ENCODE measurements at regions not wholly inside any gene's neighbourhood (a gene's known extent, or its start where the extent isn't known, plus 50 kb on each side); places are given as distances from the start of the nearest gene placed in this dataset.
"Not testable (repeated sequence)": the region's sequence is repeated elsewhere in the genome, so short reads cannot be mapped to it uniquely, and the experiment has no call there.

DNA sequence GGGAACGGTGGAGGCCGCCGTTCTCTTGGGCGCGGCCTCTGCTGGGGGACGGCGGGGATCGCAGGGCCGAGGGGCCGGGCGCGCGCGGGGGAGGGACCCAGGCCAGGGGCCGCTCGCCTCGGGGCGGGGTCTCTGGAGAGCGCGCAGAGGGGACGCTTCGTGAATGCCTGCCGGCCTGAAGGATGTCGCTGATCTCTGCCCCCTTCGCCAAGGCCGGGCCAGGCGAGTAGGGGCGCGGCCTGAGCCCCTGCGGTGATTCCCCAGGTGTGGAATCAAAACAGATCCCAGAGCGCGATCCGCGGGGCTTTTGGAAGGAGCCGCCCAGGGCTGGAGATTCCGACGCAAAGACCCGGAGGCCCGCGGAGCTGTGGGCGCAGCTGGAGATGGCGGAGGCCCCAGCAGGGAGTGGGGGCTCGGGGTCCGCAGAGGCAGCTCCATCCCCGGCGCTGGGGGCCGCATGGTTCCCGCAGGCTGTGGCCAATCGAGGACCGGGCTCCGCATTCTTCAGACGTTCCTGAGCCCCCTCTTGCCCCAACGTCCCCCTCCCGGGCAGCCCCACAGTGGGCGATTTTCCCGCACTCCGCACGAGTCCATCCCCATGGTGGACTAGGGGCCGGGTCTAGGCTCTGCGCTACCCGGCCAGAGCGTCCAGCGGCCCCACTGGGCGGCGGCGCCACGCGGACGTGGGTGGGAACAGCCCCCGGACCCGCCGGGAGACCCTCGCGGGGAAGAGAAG lies 166.0 kb downstream of the ACTR3B start:
- intact Hi-C loops (cut with micrococcal nuclease; ENCODE audit: unreplicated experiment) = no loop called here
- Histone ChIP-seq H2AFZ (ENCODE audit: low read length) (no peak overlapping the region), H3K36me3 (ENCODE audit: insufficient read depth, low read length) (no peaks in the 10 kb centered on the region), H3K27ac (ENCODE audit: low read depth, low read length, poor library complexity, severe bottlenecking) (no peak overlapping the region), H3K4me3 (ENCODE audit: low read depth, low read length, poor library complexity, severe bottlenecking) (no peak overlapping the region), H3K4me1 (ENCODE audit: insufficient read depth, low read length, poor library complexity, severe bottlenecking) (no peaks in the 10 kb centered on the region), H4K20me1 (ENCODE audit: insufficient read depth, low read length) (no peaks in the 10 kb centered on the region), H3K79me2 (ENCODE audit: insufficient read depth, low read depth, low read length) (no peaks in the 10 kb centered on the region), H3K4me2 (ENCODE audit: low read length) (no peak overlapping the region), H3K9me2 (ENCODE audit: insufficient read depth, low read length) (no peaks in the 10 kb centered on the region), H3K9me3 (ENCODE audit: low read length) (no peaks in the 10 kb centered on the region)
- BruUV-seq (replicated peaks) = no TSS peak
- no peak for DNase-seq (ENCODE audit: low spot score)
- TF ChIP-seq, protein P1, sequence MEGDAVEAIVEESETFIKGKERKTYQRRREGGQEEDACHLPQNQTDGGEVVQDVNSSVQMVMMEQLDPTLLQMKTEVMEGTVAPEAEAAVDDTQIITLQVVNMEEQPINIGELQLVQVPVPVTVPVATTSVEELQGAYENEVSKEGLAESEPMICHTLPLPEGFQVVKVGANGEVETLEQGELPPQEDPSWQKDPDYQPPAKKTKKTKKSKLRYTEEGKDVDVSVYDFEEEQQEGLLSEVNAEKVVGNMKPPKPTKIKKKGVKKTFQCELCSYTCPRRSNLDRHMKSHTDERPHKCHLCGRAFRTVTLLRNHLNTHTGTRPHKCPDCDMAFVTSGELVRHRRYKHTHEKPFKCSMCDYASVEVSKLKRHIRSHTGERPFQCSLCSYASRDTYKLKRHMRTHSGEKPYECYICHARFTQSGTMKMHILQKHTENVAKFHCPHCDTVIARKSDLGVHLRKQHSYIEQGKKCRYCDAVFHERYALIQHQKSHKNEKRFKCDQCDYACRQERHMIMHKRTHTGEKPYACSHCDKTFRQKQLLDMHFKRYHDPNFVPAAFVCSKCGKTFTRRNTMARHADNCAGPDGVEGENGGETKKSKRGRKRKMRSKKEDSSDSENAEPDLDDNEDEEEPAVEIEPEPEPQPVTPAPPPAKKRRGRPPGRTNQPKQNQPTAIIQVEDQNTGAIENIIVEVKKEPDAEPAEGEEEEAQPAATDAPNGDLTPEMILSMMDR (conservative IDR thresholded peaks at IDR 0.05; ENCODE audit: low read length) = no peak
- TF ChIP-seq EZH2phosphoT487 (IDR thresholded peaks at IDR 0.05; ENCODE audit: borderline replicate concordance, low read depth, low read length) = no peak
- ChIA-PET CTCF (ENCODE audit: unreplicated experiment) (no interaction called here), POLR2A (no interaction called here)

DNA sequence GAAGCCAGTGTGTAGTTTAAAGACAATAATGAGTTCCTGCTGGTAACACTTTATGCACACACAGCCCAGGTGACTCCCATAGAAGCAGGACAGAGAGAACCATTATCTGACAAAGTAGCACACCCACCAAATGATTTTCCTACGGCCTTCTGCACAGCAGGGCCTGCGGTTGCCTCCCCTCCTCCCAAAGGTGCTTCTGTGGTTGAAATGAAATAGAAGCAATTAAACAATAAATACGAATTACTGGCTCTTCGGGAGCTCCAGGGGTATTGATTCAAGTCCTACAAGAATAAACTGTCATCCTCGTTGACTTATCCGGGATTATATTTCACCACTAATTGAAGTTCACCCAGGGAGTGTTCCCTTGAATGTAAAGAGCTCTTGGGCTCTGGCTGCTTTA lies 172.1 kb downstream of the ACTR3B start:
- TF ChIP-seq, protein P1 (conservative IDR thresholded peaks at IDR 0.05; ENCODE audit: low read length) = no peak
- TF ChIP-seq EZH2phosphoT487 (IDR thresholded peaks at IDR 0.05; ENCODE audit: borderline replicate concordance, low read depth, low read length) = no peak
- Histone ChIP-seq H4K20me1 (ENCODE audit: insufficient read depth, low read length) (no peaks in the 10 kb centered on the region), H3K27ac (ENCODE audit: low read depth, low read length, poor library complexity, severe bottlenecking) (no peak overlapping the region), H3K4me2 (ENCODE audit: low read length) (no peak overlapping the region), H3K9me3 (ENCODE audit: low read length) (no peaks in the 10 kb centered on the region), H3K4me3 (ENCODE audit: low read depth, low read length, poor library complexity, severe bottlenecking) (no peak overlapping the region), H2AFZ (ENCODE audit: low read length) (no peak overlapping the region), H3K4me1 (ENCODE audit: insufficient read depth, low read length, poor library complexity, severe bottlenecking) (no peaks in the 10 kb centered on the region), H3K36me3 (ENCODE audit: insufficient read depth, low read length) (no peaks in the 10 kb centered on the region), H3K79me2 (ENCODE audit: insufficient read depth, low read depth, low read length) (no peaks in the 10 kb centered on the region), H3K9me2 (ENCODE audit: insufficient read depth, low read length) (no peaks in the 10 kb centered on the region)
- CTCF ChIA-PET (ENCODE audit: unreplicated experiment) = no interaction called here
- no TSS peak for BruUV-seq (replicated peaks)
- intact Hi-C loops (cut with micrococcal nuclease; ENCODE audit: unreplicated experiment) = no loop called here
- no peak for DNase-seq (ENCODE audit: low spot score)
- POLR2A ChIA-PET = no interaction called here

DNA sequence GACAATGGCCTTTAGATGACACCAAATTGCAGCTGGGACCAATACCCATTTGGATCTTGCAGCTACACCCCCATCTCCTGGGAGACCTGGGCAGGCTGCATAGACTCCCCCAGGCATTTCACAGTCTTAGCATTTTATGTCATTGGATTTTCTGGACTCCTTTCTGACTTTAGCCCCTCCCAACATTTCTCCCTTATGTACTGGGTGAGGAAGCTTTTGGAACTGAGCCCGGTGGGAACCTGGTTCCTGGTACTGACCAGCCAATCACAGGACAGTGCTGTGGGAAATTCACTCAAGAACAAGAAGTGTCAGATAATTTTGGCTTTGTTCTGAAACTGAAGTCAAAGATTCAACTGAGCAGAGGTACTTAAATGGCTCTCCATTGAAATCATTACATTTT lies 177.7 kb downstream of the ACTR3B start:
- H4K20me1 ChIP-seq (ENCODE audit: insufficient read depth, low read length) = no peaks in the 10 kb centered on the region
- no peaks in the 10 kb centered on the region for H3K9me2 ChIP-seq (ENCODE audit: insufficient read depth, low read length)
- H3K4me3 ChIP-seq (ENCODE audit: low read depth, low read length, poor library complexity, severe bottlenecking) = no peak overlapping the region
- H3K4me1 ChIP-seq (ENCODE audit: insufficient read depth, low read length, poor library complexity, severe bottlenecking) = no peaks in the 10 kb centered on the region
- no TSS peak for BruUV-seq (replicated peaks)
- H3K79me2 ChIP-seq (ENCODE audit: insufficient read depth, low read depth, low read length) = no peaks in the 10 kb centered on the region
- DNase-seq (ENCODE audit: low spot score) = no peak
- POLR2A ChIA-PET = no interaction called here
- H2AFZ ChIP-seq (ENCODE audit: low read length) = no peak overlapping the region
- H3K4me2 ChIP-seq (ENCODE audit: low read length) = no peak overlapping the region
- CTCF ChIA-PET (ENCODE audit: unreplicated experiment) = no interaction called here
- no peaks in the 10 kb centered on the region for H3K9me3 ChIP-seq (ENCODE audit: low read length)
- no peak overlapping the region for H3K27ac ChIP-seq (ENCODE audit: low read depth, low read length, poor library complexity, severe bottlenecking)
- TF ChIP-seq, protein P1 (conservative IDR thresholded peaks at IDR 0.05; ENCODE audit: low read length) = no peak
- TF ChIP-seq EZH2phosphoT487 (IDR thresholded peaks at IDR 0.05; ENCODE audit: borderline replicate concordance, low read depth, low read length) = no peak
- no peaks in the 10 kb centered on the region for H3K36me3 ChIP-seq (ENCODE audit: insufficient read depth, low read length)
- intact Hi-C loops (cut with micrococcal nuclease; ENCODE audit: unreplicated experiment) = no loop called here

DNA sequence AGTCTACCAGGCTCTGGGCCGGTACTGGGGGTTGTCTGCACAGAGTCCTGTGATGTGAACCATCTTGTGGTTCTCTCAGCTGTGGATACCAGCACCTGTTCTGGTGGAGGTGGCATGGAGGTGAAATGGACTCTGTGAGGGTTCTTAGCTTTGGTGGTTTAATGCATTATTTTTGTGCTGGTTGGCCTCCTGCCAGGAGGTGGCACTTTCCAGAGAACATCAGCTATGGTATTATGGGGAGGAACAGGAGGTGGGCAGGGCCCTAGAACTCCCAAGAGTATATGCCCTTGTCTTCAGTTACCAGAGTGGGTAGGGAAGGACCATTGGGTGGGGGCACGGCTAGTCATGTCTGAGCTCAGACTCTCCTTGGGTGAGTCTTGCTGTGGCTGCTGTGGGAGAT lies 187.1 kb downstream of the ACTR3B start:
- CTCF ChIA-PET (ENCODE audit: unreplicated experiment); POLR2A ChIA-PET; BruUV-seq (replicated peaks): not testable (repeated sequence)

More for the DNA sequence above, 187.1 kb downstream of the ACTR3B start:
- H2AFZ ChIP-seq (ENCODE audit: low read length); intact Hi-C loops (cut with micrococcal nuclease; ENCODE audit: unreplicated experiment); H3K9me3 ChIP-seq (ENCODE audit: low read length); H3K36me3 ChIP-seq (ENCODE audit: insufficient read depth, low read length); H3K4me2 ChIP-seq (ENCODE audit: low read length); H3K27ac ChIP-seq (ENCODE audit: low read depth, low read length, poor library complexity, severe bottlenecking); H3K4me1 ChIP-seq (ENCODE audit: insufficient read depth, low read length, poor library complexity, severe bottlenecking); H4K20me1 ChIP-seq (ENCODE audit: insufficient read depth, low read length); DNase-seq (ENCODE audit: low spot score); H3K4me3 ChIP-seq (ENCODE audit: low read depth, low read length, poor library complexity, severe bottlenecking); H3K79me2 ChIP-seq (ENCODE audit: insufficient read depth, low read depth, low read length); H3K9me2 ChIP-seq (ENCODE audit: insufficient read depth, low read length): not testable (repeated sequence)
